Right lobe of liver (tissue), 4 donors: ENCODE measurements at regions not wholly inside any gene's neighbourhood (a gene's known extent, or its start where the extent isn't known, plus 50 kb on each side); places are given as distances from the start of the nearest gene placed in this dataset.
"Not testable (repeated sequence)": the region's sequence is repeated elsewhere in the genome, so short reads cannot be mapped to it uniquely, and the experiment has no call there.

Experiments
- CTCF ChIP-seq, 4 donors: fragments of 200-600 bp in 3 of 4; fragments of 450-650 bp in 1 of 4; IDR thresholded peaks; one replicate each; pipeline versions ENCODE4 v1.5.1 to v1.8.0; 2016 to 2022; ENCODE audit warnings: antibody characterized with exemption in 4 of 4, mild to moderate bottlenecking in 2 of 4
- POLR2A ChIP-seq: fragments of 450-650 bp; IDR thresholded peaks from one replicate; pipeline ENCODE4 v1.6.1; 2017; ENCODE audit warnings: antibody characterized with exemption, mild to moderate bottlenecking
- donor health status: DM: no; HTN: no; CAD: no.
- donor health status: DM: no; HTN: no; CAD: no.
- donor health status: DM: no; HTN: yes; CAD: no.

GRCh38 chr22:12613907-12614306 is 2914.1 kb upstream of the OR11H1 start:
- not testable (repeated sequence) for TF ChIP-seq CTCF (IDR thresholded peaks at IDR 0.05); POLR2A
